GM18498 (cell line): ENCODE measurements at regions not wholly inside any gene's neighbourhood (a gene's known extent, or its start where the extent isn't known, plus 50 kb on each side); places are given as distances from the start of the nearest gene placed in this dataset.

Experiments used
- ATAC-seq: cut with Tn5 transposase; IDR thresholded peaks from one replicate; pipeline ENCODE4 v1.9.1; 2021; ENCODE audit warnings: mild to moderate bottlenecking, moderate library complexity; ENCODE audit not compliant: unreplicated experiment

DNA sequence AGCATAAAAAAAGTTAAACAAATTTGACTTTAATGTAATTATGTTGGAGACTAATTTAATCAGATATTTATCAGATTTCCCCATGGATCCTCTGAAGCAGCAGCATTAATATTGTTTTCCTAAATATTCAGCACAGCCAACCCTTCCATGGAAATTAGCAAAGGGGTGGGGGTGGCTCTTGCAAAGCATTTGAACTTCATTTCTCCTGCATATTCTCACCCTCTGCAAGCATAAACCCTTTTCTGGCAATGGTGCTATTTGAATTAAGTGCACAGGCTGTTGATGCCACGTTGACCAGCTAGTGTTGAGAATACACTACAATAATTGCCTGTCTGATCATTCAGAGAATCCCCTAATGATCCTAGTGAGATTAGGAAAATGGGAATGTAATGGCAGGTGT lies 488.1 kb upstream of the KLF12 start:
- no peak for ATAC-seq

DNA sequence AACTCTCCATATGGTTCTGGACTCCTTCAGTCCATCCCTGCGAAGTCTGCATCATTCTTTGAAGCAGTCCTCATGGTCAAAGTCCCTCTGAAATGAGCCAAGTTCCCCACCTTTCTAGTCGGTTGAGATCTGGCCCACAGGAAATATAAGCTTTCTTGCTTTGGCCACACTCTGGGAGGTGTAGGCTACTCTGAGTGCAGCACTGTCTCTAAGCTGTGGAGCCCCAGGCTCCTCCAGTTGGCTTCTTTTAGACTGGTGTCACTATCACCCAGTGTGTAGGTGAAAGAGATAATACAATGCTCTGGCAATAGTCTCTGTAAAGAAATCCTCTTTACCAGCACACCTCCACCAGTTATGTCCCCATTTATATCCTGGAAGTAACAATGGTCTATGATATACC lies 486.5 kb upstream of the KLF12 start:
- no peak for ATAC-seq

DNA sequence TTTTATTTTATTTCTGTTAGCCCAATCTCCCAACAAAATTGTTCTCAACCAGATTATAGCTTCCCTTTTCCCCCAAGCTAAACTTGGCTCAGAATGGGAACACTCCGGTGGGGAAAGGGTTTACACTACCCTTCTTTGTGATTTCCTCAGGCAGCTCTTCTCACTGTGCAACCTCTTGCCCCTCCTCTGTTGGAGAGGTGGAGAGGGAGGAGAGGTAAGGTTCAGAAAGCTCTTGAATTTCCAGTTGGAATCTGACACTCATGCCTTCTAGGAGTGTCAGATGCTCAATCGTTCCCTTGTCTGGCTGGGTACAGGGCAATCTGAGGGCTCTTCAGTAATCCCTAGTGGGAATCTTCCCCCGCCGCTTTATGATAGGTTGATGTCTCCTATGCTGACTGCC lies 486.1 kb upstream of the KLF12 start:
- no peak for ATAC-seq

DNA sequence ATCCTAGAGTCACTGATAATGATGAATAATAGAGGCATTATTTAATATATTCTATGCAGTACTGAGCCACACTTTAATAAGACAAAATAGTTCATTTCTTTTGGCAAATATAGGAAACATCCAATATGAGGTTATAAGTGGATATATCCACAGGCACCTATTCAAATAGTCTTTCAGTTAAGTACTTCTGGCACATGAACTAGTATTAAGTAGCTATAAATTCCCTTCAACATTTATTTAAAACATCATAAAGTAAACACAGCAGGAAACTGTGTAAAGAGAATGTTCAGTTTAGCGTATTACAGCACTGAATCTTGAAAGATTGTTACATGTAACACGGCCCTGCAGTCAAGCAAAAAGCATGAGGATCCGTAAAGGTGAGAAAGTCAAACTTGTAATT lies 463.3 kb upstream of the KLF12 start:
- no peak for ATAC-seq

DNA sequence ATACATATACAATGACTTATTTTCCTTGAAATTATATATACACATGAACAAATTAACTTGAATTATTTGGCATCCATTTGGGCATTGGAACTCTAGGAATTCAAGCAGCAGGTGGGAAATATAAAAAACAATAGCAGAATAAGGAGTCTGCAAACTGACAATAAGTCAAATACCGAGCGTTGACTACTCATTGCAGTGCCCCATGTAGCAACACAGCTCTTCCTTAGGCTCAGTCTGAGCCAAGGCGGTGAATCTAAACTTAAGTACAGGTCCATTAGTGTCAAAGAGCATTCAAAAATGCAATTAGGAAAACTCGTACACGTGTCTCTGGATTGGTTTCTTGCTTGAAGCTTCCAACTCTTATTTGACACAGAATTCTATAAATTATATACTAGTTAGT lies 462.5 kb upstream of the KLF12 start:
- ATAC-seq: no peak

DNA sequence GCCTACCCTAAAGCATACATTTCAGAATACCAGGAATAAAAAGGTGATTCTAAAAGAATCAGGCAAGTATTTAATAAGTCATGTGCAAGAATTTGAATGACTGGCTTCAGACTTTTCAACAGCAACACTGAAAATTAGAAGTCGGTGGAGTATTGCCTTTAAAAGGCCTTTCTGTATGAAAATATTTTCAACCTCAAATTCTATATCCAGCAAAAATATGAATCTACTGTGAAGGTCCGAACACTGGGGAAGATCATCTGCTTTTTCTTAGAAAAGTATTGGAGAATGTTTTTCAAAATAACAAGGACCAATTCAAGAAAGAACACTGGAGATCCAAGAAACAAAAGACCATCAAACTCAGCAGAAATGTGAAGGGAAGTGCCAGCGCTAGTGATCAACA lies 459.5 kb upstream of the KLF12 start:
- ATAC-seq: no peak

DNA sequence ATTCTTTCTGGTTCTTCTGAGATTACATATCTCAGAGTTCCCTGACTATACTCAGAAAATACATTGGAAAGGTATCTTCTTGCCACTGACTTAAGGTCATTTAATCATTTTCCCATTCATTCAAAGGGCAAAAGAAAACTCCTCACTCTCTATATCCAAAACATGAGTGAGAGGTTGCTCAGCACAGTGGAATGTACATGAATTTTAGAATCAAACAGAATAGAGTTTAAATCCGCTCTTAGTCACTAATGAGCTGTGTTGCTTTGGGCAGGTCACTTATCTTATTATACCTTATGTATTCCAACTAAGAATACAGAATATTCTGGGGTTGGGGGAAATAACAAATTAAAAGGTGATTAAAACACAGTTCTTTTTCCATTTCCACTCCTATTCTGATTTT lies 452.6 kb upstream of the KLF12 start:
- no peak for ATAC-seq

DNA sequence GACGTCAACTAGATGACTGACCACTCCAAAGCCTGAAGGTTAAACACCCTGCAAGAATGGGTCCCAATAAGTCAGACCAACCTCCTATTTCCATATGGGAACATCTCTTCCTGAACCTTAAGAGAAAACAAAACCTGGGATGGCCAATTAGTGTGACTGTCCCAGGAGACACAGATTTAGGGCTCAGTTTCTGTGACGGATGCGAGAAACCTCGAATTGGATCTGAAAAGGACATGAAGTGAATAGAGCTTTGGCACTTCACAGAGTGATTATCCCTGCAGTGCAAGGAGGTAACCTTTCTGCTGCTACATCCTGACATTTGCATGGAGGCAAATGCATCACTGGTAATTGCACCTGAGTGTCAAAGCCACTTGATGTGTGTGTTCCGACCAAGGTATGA lies 442.2 kb upstream of the KLF12 start:
- no peak for ATAC-seq

DNA sequence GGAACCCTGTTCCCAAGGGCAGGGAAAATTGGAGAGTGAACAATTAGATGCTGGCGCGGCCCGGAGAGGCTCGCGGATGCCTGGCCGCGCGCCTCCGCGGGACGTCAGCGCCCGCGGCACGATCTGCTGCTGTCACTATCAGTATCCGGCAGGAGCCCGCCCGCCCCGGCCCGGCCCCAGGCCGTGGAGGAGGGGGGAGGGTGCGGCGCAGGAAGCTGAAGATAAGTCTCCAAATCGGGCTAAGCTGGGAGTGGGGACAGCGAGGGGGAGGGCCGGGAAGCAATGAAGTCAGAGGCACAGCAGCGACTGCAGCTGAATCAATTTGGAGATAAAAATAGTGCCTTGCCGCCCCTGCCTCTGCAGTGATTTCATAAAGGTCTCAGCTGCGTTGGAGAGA lies 441.5 kb upstream of the KLF12 start:
- ATAC-seq: peak; percentile 73

DNA sequence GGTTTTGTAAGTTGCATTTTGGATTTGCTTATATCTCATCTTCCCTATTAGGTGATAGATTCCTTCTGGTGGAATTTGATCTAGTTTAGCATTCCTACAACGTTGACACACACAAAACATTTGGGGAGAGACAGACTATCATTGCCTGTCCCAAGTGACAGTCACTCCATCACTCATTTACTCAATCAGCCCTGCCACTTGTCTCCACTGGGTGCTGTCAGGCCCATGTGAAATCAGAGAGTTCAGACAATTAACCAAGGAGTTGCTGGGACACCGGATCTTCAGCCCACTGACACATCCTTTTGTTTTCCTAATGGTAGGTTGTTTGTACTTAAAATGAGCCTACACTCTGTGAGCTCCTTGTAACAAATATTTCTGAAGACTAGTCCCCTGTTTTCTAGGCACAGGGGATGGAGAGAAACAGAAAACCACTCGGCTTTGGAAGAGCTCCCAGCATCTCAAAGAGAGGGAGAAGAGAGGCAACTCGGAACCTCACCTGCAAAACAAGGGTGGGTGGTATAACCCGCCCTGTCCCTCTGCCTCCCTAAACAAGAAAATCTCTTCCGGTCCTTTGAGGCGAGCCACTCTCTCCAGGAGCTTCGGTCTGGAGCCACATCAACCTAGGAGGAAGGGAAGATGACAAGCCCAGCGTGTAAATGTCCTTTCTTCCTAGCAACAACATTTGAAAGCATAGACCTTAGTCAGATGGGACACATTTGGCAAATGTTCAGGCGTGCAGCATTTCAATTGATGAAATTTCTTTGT lies 440.9 kb upstream of the KLF12 start:
- peak; percentile 22 for ATAC-seq

DNA sequence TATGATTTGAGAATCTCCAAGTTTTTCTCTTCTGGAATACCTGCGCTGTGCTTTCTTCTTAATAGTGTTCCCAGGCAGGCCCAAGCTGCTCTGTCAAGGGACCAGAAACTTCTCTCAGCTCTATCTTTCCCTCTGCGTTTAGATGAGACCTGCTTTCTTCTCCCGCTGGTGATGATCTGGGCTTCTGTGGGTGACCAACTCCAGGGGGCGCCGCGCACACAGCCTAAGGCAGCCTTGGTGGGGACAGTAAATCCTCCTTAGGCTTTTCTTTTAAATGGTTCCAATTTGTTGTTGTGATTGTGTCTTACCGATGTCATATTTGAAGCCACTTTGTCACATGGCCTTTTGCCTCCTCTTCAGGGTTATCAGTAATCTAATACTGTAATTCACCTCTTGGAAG lies 439.4 kb upstream of the KLF12 start:
- ATAC-seq: no peak

DNA sequence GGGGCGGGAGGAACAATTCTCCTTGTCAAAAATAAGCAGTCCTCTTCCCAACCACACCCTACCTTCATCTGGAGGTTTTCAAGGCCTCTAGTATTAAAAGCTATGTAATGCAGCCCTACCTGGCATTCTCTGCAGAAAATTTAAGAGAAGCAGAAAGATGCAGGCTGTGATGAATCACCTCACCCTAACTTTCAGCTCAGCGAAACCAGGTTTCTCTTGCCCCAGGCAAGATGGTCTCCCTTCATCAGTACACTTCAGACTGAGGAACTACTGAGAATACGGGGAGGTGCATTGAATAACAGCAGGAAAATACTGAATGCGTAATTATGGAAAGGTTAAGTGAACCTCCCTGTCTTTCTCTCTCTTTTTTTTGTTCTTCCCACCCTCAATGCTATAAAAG lies 437.6 kb upstream of the KLF12 start:
- no peak for ATAC-seq

DNA sequence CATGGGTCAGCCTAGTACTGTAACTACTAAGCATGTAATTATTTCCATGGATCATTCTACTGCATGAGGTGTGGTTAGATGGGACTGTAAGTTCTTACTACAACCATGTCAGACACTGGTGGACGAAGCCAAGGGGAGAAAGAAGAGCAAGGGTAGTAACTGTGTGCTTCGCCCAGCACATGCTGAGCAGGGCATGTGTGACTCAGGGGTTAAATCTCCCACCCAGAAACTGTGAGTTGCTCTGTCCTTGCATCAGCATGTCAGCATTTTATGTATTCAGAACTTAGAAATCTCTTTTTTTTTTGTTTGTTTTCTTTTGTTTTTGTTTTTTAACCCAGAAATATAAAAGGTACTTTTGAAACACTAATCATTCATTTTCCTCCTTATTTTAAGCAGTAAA lies 436.6 kb upstream of the KLF12 start:
- ATAC-seq: no peak

DNA sequence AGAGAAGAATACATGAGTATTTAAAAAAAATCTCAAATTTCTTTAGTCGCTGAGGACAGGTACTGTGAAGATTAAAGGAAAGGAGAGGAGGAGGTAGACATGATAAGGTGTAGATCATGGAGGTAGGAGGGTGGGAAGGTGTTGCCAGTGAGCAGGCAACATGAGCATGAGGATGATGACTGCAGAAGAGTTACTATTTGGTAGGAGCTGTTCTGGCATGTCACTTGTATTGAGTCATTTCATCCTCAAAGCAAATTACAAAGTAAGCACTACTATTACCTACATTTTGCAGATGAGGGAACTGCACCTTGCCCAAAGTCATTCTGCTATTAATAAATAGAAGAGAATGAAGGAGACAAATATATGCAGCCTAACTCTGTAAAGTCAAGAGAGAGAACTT lies 435.8 kb upstream of the KLF12 start:
- ATAC-seq: no peak

DNA sequence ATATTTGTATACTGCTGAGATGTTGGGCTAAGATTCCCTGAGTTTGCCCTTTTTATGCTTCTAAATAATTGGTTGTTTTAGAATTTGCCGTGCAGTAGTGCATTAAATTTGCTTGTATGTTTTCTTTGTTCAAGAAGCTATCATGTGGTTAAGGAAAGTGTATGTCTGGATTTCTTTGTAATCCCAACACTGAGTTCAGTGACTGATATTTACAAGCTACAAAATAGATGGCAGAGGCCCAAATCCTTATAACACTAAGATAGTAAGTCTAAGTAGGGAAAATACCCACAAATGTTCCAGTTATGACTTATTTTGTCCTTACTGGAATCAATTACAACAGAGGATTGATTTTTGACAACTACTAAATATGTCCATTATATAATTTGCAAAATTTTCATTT lies 435.0 kb upstream of the KLF12 start:
- no peak for ATAC-seq

DNA sequence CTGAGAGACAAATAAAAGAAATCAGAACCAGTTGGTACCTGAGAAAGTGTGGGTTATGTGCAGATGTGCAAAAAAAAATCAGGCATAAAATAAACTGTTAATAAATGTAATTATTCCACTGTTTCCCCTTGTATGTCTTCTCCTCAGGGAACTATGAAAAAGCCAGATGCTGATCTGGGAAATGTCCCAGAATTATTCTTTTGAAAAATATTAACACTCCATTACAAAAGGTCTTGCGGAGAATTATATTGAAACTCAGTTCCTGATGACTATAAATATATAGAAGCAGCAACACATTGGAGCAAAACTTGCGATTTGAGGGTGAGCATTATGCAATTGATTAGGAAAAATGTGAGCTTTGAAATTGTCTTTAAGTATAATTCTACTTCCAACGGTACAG lies 433.3 kb upstream of the KLF12 start:
- no peak for ATAC-seq

DNA sequence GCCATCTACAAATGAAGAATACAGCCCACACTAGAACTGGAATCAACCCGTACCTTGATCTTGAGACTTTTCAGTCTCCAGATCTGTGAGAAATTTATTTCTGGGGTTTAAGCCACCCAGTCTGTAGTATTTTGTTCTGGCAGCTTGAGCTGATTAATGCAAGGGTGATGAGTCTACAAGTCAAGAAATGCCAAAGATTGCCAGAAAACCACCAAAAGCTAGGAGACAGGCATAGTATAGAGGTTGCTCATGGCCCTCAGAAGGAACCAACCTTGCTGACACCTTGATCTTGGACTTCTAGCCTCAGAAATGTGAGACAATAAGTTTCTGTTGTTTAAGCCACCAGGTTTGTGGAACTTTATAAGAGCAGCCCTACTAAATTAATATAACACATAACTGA lies 428.2 kb upstream of the KLF12 start:
- no peak for ATAC-seq

DNA sequence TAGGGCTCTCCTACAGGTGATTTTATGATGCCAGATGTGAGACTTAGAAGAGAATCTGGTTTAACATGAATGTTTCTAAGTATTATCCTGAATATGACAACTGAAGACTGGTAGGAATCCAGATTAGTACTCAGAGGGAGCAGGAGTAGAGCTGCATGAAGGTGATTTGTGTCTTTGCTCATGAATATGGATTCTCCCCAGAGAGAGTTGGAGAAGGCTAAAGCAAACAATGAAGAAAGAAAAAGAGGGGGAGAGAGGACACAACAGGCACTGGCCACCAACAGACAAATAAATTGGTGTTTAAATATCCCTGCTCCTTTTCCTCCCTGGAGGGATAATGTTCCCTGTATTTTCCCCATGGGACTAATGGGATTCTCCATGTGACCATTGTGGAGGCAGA lies 427.0 kb upstream of the KLF12 start:
- no peak for ATAC-seq

DNA sequence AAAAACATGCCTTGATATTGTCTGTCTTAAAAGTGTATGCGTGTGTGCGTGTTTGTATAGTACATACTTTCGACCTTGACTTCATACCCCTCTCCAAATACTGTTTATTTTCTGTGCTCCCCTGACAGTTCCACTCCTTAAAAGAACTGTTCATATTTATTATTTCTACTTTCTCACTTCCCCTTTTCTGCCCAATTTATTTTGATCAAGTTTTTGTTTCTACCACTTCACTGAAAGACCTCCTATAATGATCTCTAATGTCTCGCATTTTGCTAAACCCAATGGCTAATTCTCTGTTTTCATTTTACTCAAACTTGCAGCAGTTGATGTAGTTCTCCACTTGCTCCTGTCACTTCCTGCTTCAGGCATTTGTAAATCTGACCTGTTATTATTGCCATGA lies 426.1 kb upstream of the KLF12 start:
- peak; percentile 93 for ATAC-seq

DNA sequence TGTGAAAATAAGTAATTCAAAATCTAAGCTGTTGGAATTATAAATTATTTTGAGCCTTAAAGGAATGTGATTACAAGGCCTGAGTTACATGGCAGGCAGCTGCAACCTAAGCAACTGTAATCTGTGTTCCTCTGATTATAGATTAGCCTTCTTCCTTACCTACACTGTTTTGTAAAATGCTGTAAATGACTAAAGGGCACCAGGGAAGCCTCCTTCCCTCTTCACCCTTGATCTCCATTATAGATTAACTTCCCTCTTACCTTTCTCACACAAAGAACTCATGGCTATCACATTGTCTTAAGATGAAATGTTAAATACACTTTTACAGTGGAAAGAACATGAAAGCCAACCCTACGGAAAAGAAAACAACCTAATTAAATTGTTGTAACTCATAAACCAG lies 423.7 kb upstream of the KLF12 start:
- no peak for ATAC-seq

DNA sequence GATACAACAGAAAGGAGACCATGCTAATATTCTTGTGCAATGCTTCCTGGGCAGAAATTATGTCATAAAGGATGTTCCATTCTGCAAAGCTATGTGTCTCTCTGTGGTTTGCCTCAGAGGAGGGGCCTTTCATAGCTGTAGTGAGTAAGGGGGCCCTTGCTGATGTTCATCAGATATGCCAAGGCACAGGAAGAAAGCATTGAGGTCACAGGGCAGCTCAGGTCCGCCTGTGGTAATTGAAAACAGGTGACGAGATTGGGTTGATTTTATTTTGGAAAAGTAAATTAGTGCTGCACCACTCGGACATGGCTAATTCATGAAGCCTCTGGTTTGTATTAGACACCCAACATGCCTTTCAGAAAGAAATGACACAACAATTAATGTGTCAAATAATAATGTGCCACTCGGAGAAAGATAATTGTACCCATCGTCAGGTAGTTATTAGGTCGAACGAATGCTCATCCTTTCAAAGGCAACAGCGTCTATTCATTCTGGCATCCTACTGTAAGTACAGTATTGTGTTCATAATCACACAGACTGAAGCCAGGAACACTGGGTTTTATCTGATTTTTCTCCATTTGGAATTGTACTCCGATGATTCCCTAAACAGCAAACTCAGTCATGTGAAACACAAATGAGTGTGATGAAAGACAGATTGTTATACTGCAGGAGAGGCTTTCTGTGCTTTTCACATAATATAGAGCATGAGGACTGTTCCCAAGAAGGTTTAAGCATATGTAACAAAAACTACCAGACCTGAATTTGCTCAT lies 421.6 kb upstream of the KLF12 start:
- no peak for ATAC-seq

DNA sequence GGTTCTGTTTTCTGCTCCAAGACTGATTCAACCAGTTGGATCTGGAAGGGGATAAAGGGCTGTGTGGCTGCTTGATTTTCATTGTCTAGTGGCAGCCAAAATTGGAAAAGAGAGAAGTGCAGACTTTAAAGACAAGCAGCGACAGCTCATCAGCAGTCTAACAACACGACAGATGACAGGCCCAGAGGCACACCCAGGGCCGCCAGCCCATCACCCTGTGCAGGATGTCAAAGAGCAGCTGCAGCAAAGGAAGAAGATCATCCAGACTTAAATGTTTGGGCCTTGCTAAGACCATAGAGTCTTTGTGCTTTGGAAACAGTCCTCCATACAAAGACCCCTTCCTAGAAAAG lies 421.0 kb upstream of the KLF12 start:
- ATAC-seq: no peak
